ENCODE measurements at regions not wholly inside any gene's neighbourhood (a gene's known extent, or its start where the extent isn't known, plus 50 kb on each side); places are given as distances from the start of the nearest gene placed in this dataset.
"Not testable (repeated sequence)": the region's sequence is repeated elsewhere in the genome, so short reads cannot be mapped to it uniquely, and the experiment has no call there.

GRCh38 chr7:145252031-145252430 lies 416.2 kb upstream of the TPK1 start:
- DNase-seq, result no peak

DNA sequence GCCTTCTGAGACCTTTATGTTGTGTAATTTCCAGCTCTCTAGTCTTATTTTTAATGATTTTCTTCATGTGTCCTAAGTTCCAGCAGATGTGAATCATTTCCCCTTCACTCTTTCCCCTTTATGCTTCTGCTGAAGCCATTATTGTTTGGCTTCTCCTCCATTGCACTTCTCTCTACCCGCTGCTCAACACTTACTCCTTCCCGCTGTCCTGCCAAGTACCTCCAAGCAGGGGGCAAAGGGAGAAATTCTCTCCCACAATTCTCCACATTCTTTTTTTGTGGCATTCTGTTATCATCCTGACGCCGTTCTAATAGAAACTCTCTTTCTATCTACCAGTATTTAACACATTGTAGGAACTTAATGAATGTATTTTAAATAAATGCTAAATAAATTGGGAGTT lies 388.9 kb upstream of the TPK1 start:
- DNase-seq, result no peak

- DNase-seq, result no peak
These were observed 383.6 kb upstream of the TPK1 start for GRCh38 chr7:145219461-145219860.

DNA sequence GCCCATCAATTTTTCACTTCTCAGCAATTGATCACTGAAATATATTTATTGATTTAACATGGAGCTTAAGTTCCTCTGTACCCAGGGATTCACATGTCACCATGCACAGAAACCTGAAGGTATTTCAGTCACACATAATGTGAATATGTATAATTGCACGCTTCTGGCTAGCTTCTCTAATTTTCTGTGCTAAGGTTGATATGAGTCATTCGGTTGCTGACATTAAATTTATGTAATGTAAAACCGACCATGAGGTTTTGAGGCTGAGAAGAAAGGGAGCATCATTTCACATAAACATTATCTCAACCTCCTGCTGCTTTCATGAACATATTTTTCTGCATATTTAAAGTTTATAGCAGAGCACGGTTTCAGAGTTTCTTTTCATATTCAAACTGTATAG lies 381.0 kb upstream of the TPK1 start:
- no peak for DNase-seq

- no peak for DNase-seq
These were observed 376.2 kb upstream of the TPK1 start for GRCh38 chr7:145212050-145212449.

- DNase-seq, result no peak
These were observed 375.4 kb upstream of the TPK1 start for GRCh38 chr7:145211211-145211610.

DNA sequence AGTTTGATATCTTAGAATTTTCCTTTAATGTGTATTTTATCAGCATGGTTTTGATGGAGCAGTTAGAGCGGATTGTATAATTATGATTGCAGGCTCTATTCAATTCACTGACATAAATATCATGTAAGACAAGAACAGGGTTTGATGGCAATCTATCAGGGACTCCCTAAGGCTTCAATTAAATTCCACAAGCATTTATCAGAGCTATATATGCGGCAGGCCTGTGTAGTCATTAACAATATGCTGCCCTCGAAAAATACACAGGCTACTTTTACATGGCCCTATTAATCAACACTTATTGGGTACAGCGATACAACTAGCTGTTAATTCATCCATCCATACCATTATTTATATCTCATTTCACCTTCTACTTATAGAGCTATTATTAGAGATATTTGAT lies 358.1 kb upstream of the TPK1 start:
- DNase-seq, result no peak

- DNase-seq, result no peak
These were observed 349.1 kb upstream of the TPK1 start for GRCh38 chr7:145184956-145185355.

DNA sequence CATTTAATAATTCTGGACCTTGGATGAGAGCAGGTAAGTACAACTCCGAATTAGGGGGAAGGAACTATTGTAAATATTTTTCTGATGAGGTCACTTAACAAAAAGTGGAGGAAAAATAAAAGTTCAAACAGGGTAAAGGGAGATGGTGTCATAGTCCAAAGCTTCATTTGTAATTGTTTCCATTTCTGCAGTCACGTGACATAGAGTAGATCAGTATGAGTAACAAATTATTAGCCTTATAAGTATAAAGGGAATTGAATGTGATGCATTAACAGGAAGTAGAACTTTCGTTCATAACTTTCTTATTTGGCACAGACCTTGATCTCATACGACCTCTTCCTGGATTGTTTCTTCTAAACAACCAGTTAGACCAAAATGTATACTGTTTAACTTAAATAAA lies 347.2 kb upstream of the TPK1 start:
- DNase-seq, result no peak

DNA sequence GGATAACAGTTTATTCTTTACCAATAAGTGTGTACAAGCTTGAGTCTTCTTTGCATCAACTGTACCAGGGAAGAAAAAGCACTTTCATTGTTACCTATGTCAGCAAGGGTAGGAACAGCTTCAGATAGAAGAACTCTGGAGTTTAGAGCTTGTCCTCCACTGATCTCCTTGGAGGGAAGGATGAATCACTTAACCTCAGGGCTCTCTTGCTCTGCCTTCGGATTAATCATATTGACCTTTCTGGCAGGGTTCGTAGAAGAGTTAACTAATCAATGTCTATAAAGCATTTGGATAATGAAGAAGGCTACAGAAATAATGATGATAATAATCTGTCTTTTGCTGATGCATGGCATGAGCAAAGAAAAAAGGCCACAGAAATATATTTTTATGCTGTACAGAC lies 339.5 kb upstream of the TPK1 start:
- DNase-seq, result no peak

DNA sequence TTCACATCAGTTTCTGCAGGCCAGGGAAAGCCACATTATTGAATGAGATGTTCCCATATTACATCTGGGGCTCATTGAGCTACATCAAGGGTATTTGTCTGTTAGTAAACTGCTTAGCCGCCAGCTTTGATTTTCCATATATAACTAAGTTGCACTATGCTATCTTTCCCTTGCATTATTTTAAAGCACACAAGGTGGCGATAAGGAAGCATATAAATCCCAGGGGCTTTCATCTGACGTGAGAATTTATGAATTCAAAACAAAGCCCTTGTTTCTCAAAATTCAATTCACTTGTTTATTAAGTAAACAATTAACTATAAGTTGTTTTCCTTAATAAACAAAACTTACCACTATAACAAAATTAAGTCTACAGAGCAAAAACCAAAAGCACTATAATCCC lies 334.1 kb upstream of the TPK1 start:
- no peak for DNase-seq

GRCh38 chr7:145168879-145169278 lies 333.0 kb upstream of the TPK1 start:
- no peak for DNase-seq

- DNase-seq, result no peak
These were observed 332.6 kb upstream of the TPK1 start for GRCh38 chr7:145168427-145168826.

- DNase-seq, result no peak
These were observed 321.0 kb upstream of the TPK1 start for GRCh38 chr7:145156834-145157233.

DNA sequence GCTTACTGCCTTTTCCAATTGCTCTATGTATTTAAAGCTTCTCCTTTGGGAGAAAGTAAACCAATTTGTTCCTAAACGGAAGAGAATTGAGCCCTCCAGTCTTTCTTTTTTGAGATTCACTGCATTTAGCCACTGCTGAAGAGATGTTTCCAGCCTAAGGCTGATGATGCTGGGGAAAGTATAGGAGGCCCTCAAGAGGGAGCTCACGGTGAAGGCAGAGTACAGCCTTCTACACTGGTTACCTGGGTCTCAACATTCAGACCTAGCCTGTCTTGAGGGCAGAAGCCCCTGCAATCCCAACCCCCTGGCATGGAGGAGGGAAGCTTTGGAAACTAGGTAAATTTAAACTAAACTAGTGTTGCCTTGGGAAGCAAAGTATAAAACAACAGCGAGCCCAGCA lies 316.7 kb upstream of the TPK1 start:
- no peak for DNase-seq

DNA sequence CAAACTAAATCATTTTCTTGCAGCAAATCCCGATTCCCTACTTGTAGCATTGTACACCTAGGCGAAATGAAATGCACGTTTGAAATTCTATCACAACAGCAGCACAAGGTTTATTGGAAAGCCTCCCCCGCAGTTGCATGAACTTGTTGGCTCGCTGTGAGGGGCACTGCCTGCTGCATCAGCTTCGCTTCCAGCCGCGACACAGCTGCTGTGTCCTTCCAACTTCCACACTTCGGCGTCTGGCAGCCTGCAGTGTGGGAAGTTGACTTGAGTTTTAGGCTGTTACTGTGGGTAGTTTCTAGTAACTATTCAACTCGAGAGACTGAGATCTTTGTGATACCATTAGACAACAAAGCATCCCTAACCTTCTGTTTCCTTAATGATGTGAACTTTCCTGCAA lies 315.8 kb upstream of the TPK1 start:
- DNase-seq, result no peak

DNA sequence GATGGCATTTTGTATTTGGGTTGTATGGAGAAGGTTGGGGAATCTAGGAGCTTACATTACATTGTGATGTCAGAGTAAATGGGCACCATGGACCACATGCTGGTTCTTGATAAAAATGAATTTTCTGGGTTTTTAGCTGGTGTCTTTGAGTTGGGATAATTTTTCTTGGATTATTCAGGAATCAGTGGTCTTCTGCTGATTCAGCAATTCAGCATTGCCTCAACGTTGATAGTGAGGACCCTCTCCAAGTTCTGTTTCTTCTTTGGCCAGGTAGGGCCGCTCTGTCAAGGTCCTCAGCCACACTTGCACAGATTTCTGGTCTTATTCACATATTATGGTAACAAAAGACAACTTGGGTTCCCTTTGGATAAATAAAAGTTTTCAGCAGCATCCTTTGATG lies 312.0 kb upstream of the TPK1 start:
- DNase-seq, result no peak

DNA sequence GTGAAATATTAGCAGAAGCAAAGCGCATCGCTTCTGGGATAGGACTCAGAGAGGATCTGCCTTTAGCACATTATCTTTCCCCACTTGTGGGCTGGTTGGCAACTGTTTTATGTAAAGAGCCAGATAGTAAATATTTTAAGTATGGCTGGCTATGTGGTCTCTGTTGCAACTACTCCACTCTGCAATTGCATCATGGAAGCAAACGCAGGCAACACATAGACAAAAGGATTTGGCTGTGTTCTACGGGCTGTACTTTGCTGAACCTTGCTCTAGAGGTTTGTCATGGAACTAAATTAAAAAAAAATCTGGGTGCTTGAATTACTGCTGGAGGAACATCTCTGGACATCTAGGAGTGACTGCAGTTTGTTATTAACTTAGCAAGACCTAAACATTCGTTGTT lies 307.8 kb upstream of the TPK1 start:
- DNase-seq, result no peak

- no peak for DNase-seq
These were observed 298.5 kb upstream of the TPK1 start for GRCh38 chr7:145134377-145134776.

DNA sequence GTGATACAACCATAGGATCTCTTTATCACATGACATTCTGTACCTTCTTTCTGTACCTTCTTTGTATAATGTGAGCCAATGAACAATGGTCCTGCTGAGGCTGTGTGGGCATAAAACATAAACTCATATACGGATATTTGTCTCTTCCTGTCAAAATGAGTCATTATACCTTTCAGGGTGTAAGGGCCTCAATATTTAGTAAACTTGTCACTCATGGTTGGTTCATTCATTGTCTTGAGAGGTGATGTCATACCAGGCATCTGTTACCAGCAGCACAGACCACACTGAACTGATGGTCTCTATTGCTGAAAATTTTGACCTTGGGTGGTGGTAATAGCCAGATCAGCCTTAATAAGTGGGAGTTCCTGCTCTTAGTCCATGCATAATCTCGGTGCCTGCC lies 287.6 kb upstream of the TPK1 start:
- no peak for DNase-seq

DNA sequence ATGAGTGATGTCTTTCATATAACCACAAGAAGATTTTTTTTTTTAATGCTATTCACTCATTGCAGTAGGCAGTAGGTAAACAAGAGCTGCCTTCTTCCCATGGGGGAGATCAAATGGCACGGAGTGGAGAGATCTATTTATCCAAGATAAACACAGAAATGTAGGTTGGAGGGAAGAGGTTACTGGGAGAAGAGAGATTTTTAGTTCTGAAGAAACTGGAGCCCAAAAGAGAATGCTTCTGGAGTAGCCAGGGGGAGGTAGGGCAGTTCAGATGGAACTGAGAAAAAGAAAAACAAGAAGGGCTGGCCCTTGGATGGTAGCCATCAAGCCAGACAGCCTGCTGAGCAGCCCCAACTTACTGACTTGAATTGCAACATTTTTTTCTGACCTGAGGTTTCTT lies 270.1 kb upstream of the TPK1 start:
- no peak for DNase-seq

DNA sequence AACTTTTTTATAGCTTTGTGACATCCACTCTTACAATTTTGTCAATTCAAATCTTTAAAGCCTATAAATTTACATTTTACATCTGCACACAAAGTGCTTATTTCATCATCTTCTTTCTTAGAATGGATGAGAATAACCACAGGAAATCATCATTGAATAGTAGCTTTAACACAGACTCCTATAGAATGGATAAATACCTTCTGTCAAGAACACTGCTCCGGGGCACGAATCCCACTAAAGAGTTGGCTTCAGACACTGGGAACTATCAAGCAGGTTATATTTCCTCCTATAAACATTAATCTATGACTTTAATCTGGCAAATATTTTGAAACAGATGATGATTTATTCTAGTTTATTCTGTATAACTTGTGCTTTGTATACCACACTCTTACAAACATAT lies 269.7 kb upstream of the TPK1 start:
- no peak for DNase-seq

GRCh38 chr7:145104400-145104799 lies 268.5 kb upstream of the TPK1 start:
- no peak for DNase-seq

DNA sequence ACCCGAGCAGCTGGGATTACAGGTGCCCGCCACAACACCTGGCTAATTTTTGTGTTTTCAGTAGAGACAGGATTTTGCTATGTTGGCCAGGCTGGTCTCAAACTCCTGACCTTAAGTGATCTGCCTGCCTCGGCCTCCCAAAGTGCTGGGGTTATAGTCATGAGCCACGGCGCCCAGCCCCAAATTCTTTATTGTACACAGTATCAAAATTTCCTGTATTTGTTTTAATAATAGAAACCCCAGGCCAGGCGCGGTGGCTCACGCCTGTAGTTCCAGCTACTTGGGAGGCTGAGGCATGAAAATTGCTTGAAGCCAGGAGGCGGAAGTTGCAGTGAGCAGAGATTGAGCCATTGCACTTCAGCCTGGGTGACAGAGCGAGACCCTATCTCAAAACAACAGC lies 266.3 kb upstream of the TPK1 start:
- DNase-seq, result not testable (repeated sequence)

- no peak for DNase-seq
These were observed 256.9 kb upstream of the TPK1 start for GRCh38 chr7:145092766-145093165.

GRCh38 chr7:145088111-145088745 lies 252.4 kb upstream of the TPK1 start:
- DNase-seq, result no peak
